ENCODE measurements at regions not wholly inside any gene's neighbourhood (a gene's known extent, or its start where the extent isn't known, plus 50 kb on each side); places are given as distances from the start of the nearest gene placed in this dataset.

- no peak for DNase-seq
Measured at GRCh38 chr1:163013826-163014600, 55.1 kb upstream of the RGS4 start.

DNA sequence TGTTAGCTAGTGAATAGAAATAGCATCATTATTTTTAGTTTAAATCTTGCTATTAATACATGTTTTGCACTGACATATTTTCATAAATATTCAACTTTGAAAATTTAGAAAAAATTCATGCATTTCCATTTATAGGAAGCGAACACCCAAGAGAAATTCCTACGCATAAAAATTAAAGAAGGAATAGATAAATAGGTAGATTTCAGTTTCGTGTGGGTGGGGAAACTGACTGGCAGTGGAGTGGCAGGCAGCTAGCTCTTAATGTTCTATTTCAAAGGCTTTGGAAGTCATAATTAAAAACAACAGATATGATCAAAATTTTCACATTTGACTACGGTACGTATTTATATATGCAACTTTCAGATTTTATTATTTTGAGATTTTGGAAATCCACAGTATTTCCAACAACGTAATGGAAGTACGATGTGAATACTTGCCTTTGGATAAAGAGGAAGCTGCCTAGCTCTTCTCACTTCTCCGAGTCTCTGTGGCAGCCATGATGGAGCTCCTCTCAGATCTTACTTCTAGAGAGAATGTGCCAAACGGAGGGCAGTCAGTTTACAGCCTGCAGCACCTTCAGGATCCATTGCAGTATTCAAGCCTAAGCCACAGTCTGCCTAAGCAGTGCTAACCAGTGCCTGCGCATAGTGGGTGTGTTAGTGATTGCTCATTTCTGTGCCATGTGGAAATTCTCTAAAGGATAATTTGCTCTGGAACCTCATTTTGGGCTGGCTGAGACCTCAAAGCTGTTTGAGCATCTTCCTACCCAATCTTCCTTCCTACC is 62.9 kb upstream of the RGS4 start:
- no peak for DNase-seq

DNA sequence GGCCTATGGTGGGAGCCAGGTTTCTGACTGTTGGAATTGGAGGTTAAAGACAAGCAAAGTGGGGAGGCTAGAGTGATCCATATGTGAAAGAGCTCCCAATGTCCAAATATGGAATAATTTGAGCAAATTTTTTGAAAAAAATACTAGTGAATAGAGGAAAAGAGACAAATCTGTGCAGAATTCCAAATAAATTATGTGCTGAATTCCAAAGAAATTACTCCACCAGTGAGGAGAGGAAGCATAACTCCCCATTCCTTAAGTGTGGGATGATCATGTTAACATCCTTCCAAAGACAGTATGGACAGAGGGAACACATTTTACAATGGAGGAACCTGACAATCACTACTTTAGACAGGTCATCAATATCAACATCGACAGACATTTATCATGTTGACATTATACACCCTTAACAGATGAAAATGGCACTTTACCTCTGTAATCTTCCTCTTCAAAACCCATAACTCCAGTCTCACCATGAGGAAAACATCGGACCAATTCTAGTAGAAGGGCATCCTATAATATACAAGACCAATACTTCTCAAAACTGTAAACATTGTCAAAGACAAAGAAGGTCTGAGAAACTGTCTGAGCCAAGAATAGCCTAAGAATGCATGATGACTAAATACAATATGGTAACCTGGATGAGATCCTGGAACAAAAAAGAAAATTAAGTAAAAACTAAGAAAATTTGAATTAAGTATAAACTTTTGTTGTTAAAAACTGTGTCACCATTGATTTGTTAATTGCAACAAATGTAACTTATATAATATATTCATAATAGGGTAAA is 71.5 kb upstream of the RGS4 start:
- no peak for DNase-seq

DNA sequence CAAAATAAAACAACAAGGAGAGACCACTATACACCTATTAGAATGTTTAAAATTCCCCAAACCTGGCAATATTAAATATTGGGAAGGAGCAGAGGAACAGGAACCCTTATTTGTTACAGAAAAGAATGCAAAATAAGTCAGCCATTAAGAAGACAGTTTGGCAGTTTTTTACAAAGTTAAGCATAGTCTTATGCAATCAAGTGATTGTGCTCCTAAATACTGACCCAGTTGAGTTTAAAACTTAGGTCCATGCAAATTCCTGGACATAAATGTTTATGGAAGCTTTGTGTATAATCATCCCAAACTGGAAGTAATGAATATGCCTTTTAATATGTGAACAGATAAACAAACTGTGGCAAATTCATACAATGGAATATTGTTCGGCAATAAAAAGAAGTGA is 72.9 kb upstream of the RGS4 start:
- DNase-seq, result no peak

DNA sequence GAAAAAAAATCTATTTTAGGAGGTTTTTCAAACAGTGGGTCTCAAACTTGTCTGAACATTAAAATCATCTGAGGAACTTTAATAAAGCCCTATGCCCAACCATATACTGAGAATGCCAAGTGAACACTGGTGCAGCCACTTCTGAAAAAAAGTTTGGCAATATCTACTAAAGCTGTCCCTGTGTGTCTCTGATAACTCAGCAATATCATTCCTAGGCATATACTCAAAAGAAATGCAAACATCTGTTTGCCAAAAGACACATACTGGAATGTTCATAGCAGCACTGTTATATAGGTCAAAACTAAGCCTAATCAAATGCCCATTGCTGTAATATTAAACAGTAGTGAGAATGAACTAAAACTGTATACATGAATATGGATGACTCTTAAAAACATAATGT is 74.2 kb upstream of the RGS4 start:
- DNase-seq, result no peak

- no peak for DNase-seq
Measured at GRCh38 chr1:162993846-162994245, 75.3 kb upstream of the RGS4 start.

DNA sequence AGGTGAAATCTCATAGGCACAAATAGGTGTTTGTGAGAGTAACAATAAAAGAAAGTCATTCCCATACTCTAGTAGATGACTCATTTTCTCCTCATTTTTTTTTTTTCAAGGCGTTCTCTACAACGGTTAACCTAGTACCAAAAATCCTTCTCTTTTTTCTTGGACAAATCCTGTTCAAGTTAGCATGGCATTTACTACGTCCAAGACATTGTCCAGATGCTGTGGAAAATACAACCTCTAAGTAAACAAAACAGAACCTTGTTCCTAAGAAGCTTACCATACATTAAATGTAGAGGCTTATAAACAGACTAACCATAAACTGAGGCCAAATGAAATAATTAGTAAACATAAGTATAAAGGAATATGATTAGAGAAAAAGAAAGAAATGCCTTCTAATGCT is 76.2 kb upstream of the RGS4 start:
- no peak for DNase-seq

GRCh38 chr1:162991444-162991843 is 77.7 kb upstream of the RGS4 start:
- DNase-seq, result no peak

DNA sequence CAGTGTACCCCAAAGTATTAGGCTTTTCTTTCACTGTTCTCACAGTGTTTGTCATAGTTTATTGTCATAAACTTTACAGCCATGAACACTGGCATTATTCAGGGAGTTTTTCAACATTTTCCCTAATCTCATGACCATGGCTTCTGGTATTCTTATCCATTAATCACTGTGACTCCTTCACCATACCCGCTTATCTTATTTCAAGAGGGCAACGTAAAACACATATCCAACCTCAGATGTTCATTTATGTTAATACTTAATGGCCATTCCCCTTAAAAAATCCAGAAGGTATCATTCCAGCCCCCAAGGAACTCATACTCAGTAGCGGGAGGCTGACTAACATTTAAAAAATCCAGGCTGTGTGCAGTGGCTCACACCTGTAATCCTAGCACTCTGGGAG is 78.5 kb upstream of the RGS4 start:
- DNase-seq, result no peak

DNA sequence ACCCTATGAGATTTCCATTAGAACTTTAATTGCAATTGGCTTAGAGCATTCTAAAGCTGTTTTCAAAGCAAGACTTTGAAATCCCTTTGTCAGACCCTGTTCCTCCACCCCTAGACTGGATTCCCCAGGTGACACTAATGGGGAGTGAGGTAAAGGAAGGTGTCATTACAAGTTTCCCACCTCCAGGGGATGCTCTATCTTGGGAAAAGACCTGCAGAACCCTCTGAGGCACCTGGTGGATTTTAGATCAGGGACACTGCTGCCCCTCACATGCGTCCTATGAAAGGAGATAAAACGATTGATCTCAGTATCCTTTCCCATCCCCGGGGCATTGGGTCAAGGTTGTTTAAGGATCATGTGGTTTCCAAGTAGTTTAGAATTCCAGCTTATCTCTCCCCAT is 80.3 kb upstream of the RGS4 start:
- DNase-seq, result no peak

GRCh38 chr1:162987866-162988265 is 81.3 kb upstream of the RGS4 start:
- DNase-seq, result no peak

DNA sequence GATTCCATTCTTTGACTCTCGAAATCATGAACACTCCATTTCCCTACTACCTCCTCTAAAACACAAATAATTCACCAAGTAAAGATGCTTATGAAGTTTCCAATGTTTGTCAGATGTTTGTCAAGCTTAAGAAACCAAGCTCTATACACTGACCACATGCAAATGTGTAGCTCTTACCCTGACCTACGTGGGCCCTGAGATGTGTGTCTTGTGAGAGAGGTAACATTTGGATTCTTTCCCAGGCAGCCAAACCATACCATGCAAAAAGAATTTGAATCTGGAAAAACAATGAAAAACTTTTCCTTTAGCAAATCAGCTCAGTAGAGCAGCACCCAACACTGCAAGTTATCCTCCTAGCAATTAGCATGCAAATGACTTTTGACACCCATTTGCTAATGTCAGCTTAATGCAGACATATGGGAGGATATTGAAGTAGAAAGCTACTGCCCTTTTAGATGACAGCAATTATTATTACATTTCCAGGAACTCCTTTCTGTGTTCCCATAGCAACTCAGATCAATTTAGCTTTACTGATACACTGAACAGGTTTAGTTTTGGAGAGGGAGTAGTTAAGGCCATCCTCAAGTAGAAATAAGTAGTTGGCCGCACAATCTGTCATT is 83.2 kb upstream of the RGS4 start:
- no peak for DNase-seq

DNA sequence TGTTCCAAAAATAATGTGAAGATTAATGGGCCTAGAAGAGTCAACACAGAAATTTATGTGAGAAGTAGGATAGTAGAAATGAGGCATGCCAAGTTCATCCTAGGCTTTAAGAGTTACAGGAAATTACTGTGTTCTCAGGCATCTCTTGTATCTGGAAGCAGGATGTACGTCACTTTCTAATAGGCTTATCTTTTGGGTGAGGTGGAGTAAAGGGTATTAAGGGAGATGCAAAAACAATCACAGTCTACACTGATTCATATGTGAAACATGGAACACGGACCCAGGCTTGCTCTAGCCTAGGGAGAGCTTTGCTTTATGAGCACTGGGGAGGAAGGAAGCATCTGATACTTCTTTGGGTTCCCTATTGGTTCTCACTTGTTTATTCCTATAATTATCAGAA is 84.5 kb upstream of the RGS4 start:
- no peak for DNase-seq

DNA sequence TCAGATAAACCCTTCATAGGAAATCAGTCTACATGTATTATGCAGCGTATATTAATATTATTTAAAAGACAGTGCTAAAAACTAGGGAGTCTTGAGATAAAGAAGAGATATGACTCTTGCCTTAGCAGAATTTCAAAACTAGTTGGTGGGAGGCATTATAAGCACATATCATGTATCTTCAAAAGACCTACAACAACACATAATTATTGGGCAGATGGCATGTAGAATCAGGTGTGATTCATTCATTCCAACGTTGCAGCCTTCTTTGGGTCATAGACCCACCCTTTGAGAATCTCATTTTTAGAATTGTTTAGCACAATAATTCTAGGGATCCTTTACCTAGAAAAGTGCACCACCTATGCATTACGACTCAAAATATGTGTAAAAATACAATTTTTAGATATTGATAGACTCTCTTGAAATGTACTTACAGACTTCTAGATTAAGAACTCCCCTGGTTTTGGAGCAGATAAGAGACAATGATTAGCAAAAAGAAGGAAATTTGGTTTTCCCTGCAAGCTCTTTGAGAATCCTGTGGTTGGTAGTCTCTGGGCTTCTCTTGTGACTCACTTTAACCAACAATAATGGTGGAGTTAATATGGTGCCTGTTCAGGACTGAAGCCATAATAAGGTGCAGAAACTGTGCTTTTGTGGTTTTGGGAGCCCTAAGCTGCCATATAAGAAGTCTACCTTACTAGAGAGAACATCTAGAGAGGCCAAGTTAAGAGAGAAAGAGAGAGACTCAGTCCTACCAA is 85.3 kb upstream of the RGS4 start:
- no peak for DNase-seq

- DNase-seq, result no peak
Measured at GRCh38 chr1:162982364-162982763, 86.8 kb upstream of the RGS4 start.

DNA sequence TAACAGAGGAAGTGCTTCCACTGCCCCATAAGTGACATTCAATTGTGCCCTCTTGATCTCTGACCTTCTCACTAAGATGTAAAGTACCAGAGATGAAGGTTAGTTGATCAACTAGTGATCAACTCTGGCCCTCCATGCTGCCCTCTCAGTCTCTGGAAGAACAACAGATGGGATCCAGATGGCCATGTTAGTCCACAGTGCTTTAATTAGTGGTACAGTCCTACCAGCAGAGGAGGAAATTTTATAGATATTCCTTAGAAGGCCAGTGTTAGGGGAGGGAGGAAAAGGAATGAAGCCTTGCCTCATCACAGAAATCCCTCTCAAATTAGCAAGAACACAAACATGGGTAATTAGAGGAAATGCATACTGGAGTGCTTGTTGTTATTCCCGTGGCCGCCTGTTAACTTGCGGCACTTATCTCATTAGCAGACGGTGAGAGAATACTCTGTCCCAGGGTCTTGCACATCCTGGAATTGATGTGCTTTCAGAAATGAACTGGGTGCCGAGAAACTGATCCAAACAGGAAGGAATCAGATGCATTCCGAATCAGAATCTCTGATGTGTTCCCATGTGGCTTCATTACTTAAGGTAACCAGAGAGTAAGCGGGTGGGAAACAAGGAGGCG is 91.1 kb upstream of the RGS4 start:
- no peak for DNase-seq

GRCh38 chr1:162976628-162977027 is 92.5 kb upstream of the RGS4 start:
- no peak for DNase-seq

- no peak for DNase-seq
Measured at GRCh38 chr1:162974810-162975209, 94.4 kb upstream of the RGS4 start.

DNA sequence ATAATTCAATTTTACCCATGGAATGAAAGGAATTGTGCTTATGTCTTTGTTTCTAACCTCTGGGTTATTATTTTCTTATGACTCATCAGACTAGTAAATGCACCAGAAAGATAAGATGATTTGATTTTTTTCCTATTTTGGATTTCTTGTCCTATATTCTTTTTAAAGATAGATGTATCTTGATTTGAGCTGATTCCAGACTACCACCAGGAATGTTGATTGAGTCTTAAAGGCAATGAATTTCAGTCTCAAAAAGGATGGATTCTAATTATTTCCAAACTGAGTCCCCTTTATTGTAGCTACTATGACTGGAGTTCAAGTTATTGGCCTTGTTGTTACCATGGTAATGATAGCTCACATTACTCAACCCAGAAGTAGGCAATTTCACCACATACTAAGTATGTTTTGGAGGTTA is 95.8 kb upstream of the RGS4 start:
- no peak for DNase-seq

- no peak for DNase-seq
Measured at GRCh38 chr1:162972773-162973172, 96.4 kb upstream of the RGS4 start.

- no peak for DNase-seq
Measured at GRCh38 chr1:162970021-162970420, 99.1 kb upstream of the RGS4 start.

DNA sequence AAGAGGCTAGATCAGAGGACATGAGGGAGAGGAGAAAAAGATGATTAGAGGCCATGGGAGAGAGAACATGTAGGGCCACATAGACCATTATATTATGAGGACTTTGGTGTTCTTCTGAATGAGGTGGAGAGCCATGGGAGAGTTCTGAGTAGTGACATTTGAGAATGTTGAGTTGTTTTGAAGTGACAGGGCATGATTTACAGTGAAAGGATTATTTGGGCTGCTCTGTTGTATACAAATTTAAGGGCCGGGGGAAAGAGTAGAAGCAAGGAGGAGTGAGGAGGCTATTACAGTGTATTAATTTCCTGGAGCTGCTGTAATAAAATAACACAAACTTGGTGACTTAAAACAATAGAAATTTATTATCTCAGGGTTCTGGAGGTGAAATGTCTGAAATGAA is 102.5 kb upstream of the RGS4 start:
- peak; percentile 9 for DNase-seq
